Gastroesophageal sphincter (tissue), 3 donors: ENCODE measurements at regions not wholly inside any gene's neighbourhood (a gene's known extent, or its start where the extent isn't known, plus 50 kb on each side); places are given as distances from the start of the nearest gene placed in this dataset.

ENCODE experiments used
- POLR2A ChIP-seq, 2 donors: fragments of 450-650 bp; IDR thresholded peaks; one replicate each; pipeline ENCODE4 v1.6.1; 2017; ENCODE audit warnings: antibody characterized with exemption in 2 of 2, mild to moderate bottlenecking in 2 of 2, moderate library complexity in 1 of 2
- TF ChIP-seq, protein P1 (sequence below), 4 experiments: fragments of 200-600 bp in 2 of 4; fragments of 450-650 bp in 2 of 4; sonication (generic) in 1 of 4; IDR thresholded peaks; one replicate each; pipeline ENCODE4 v1.5.1; 2017 to 2019; ENCODE audit warnings: antibody characterized with exemption in 4 of 4, mild to moderate bottlenecking in 2 of 4, moderate library complexity in 2 of 4

DNA sequence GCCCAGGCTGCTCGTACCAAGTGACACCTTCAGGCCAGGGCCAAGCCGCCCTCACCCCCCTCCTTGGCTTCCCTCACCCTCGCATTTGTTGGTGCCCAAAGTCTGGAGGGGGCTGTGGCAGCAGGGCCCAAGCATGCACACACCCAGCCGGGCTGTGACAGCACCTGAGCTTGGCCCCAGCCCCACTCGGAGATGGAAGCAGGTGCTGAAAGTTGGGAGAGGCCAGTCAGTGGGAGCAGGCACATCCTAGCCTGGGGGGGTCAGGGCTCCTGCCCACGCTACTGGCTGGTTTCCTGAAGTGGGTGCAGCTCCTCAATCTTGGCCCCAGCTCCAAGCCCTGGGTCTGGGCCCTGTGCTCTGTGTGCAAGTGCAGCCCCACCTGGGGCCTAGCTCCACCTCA is 228.0 kb downstream of the RDH14 start:
- TF ChIP-seq POLR2A (IDR thresholded peaks at IDR 0.05), result no peak
- TF ChIP-seq, protein P1, sequence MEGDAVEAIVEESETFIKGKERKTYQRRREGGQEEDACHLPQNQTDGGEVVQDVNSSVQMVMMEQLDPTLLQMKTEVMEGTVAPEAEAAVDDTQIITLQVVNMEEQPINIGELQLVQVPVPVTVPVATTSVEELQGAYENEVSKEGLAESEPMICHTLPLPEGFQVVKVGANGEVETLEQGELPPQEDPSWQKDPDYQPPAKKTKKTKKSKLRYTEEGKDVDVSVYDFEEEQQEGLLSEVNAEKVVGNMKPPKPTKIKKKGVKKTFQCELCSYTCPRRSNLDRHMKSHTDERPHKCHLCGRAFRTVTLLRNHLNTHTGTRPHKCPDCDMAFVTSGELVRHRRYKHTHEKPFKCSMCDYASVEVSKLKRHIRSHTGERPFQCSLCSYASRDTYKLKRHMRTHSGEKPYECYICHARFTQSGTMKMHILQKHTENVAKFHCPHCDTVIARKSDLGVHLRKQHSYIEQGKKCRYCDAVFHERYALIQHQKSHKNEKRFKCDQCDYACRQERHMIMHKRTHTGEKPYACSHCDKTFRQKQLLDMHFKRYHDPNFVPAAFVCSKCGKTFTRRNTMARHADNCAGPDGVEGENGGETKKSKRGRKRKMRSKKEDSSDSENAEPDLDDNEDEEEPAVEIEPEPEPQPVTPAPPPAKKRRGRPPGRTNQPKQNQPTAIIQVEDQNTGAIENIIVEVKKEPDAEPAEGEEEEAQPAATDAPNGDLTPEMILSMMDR (IDR thresholded peaks at IDR 0.05), result no peak
